HG02852 (cell line): ENCODE measurements at regions not wholly inside any gene's neighbourhood (a gene's known extent, or its start where the extent isn't known, plus 50 kb on each side); places are given as distances from the start of the nearest gene placed in this dataset.

ENCODE experiments used
- ATAC-seq: cut with Tn5 transposase; IDR thresholded peaks from one replicate; pipeline ENCODE4 v1.9.1; 2021; ENCODE audit warnings: mild to moderate bottlenecking, moderate library complexity; ENCODE audit not compliant: unreplicated experiment

GRCh38 chr6:22878706-22879105 lies 309.3 kb downstream of the HDGFL1 start:
- ATAC-seq, result no peak

- ATAC-seq, result no peak
Measured at GRCh38 chr6:22880686-22881433, 311.5 kb downstream of the HDGFL1 start.

- no peak for ATAC-seq
Measured at GRCh38 chr6:22882581-22882980, 313.2 kb downstream of the HDGFL1 start.

GRCh38 chr6:22883061-22883717 lies 313.8 kb downstream of the HDGFL1 start:
- no peak for ATAC-seq

GRCh38 chr6:22884456-22884855 lies 315.1 kb downstream of the HDGFL1 start:
- ATAC-seq, result no peak

- peak; percentile 85 for ATAC-seq
Measured at GRCh38 chr6:22886650-22887581, 317.6 kb downstream of the HDGFL1 start.

- ATAC-seq, result no peak
Measured at GRCh38 chr6:22888163-22888752, 318.9 kb downstream of the HDGFL1 start.

GRCh38 chr6:22891934-22892333 lies 322.6 kb downstream of the HDGFL1 start:
- ATAC-seq, result no peak

- no peak for ATAC-seq
Measured at GRCh38 chr6:22892452-22892851, 323.1 kb downstream of the HDGFL1 start.

- ATAC-seq, result no peak
Measured at GRCh38 chr6:22896696-22897095, 327.3 kb downstream of the HDGFL1 start.

GRCh38 chr6:22899426-22899825 lies 330.1 kb downstream of the HDGFL1 start:
- no peak for ATAC-seq

GRCh38 chr6:22903826-22904225 lies 334.5 kb downstream of the HDGFL1 start:
- no peak for ATAC-seq

GRCh38 chr6:22904431-22904830 lies 335.1 kb downstream of the HDGFL1 start:
- ATAC-seq, result no peak

- ATAC-seq, result no peak
Measured at GRCh38 chr6:22906091-22906549, 336.8 kb downstream of the HDGFL1 start.

GRCh38 chr6:22907085-22907484 lies 337.7 kb downstream of the HDGFL1 start:
- no peak for ATAC-seq

GRCh38 chr6:22910370-22910769 lies 341.0 kb downstream of the HDGFL1 start:
- ATAC-seq, result no peak

- ATAC-seq, result no peak
Measured at GRCh38 chr6:22913612-22914011, 344.2 kb downstream of the HDGFL1 start.

- no peak for ATAC-seq
Measured at GRCh38 chr6:22917344-22917743, 348.0 kb downstream of the HDGFL1 start.

GRCh38 chr6:22921828-22922227 lies 352.5 kb downstream of the HDGFL1 start:
- ATAC-seq, result no peak

- no peak for ATAC-seq
Measured at GRCh38 chr6:22925304-22925835, 356.0 kb downstream of the HDGFL1 start.
